HCT116 (cell line): ENCODE measurements at regions not wholly inside any gene's neighbourhood (a gene's known extent, or its start where the extent isn't known, plus 50 kb on each side); places are given as distances from the start of the nearest gene placed in this dataset.

Experiments used
- ATAC-seq: fragments of 200-7000 bp; cut with Tn5 transposase; 2 replicates; pipeline ENCODE4 v1.9.1; 2020; ENCODE audit warnings: mild to moderate bottlenecking, moderate library complexity
- BruUV-seq: library from RNA; stranded (reverse); fragments of 400-500 nt; replicated peaks from 2 replicates; lab custom pipeline; 2021; lab: Mats Ljungman, UMichigan
- CTCF ChIA-PET: fragments of 300-600 bp; sonication (Branson Sonifier 250); formaldehyde crosslinking; loops from one replicate; lab custom pipeline; 2021; ENCODE audit warnings: antibody characterized with exemption; lab: Charles Lee
- POLR2A ChIA-PET: fragments of 300-600, 350-600 bp; sonication (Branson Sonifier 250); formaldehyde crosslinking; loops from one replicate; lab custom pipeline; 2021; ENCODE audit warnings: antibody characterized with exemption; lab: Charles Lee
- RAD21 ChIA-PET, 2 experiments: fragments of 300-600 bp; sonication (Branson Sonifier 250); formaldehyde crosslinking; loops; one replicate each; lab custom pipeline; 2023; ENCODE audit warnings: low total read pairs in 2 of 2; ENCODE audit not compliant: uncharacterized antibody in 2 of 2, unreplicated experiment in 2 of 2, low non-redundant PET in 1 of 2; lab: Charles Lee
- DNase-seq: peaks from one replicate; pipeline ENCODE4 v3.0.0-alpha.2; 2010; ENCODE audit warnings: low read depth, low spot score
- H2AFZ ChIP-seq: fragments of 200-600 bp; shearing (Covaris generic), sonication (generic); 2 replicates; pipeline ENCODE4 v1.6.1; 2017; ENCODE audit warnings: low read depth, mixed run types, mixed read lengths, antibody characterized with exemption, low read length; ENCODE audit not compliant: poor library complexity, severe bottlenecking
- H3K27ac ChIP-seq: 2 replicates; pipeline ENCODE4 v1.5.1; 2012; ENCODE audit warnings: low read depth, low read length
- H3K27me3 ChIP-seq: fragments of 200-600 bp; sonication (generic); 2 replicates; pipeline ENCODE4 v1.6.1; 2016; ENCODE audit warnings: mixed run types, low read length, mixed read lengths; ENCODE audit not compliant: insufficient read depth
- H3K36me3 ChIP-seq, 2 experiments: fragments of 200-500 bp in 1 of 2; fragments of 200-600 bp in 1 of 2; sonication (Bioruptor generic) in 1 of 2; sonication (generic) in 1 of 2; 2 replicates each; pipeline versions ENCODE4 v1.5.1 to v1.6.1; 2014 to 2016; ENCODE audit warnings: low read length in 2 of 2, inconsistent platforms in 1 of 2, mixed read lengths in 1 of 2, mixed run types in 1 of 2; ENCODE audit not compliant: insufficient read depth in 2 of 2, control insufficient read depth in 1 of 2
- H3K4me1 ChIP-seq, 2 experiments: fragments of 200-600 bp in 1 of 2; sonication (generic) in 1 of 2; 2 replicates each; pipeline versions ENCODE4 v1.5.1 to v1.6.1; 2012 to 2017; ENCODE audit warnings: low read length in 2 of 2, inconsistent platforms in 1 of 2, mild to moderate bottlenecking in 1 of 2, mixed read lengths in 1 of 2, mixed run types in 1 of 2, moderate library complexity in 1 of 2; ENCODE audit not compliant: insufficient read depth in 2 of 2, control insufficient read depth in 1 of 2
- H3K4me2 ChIP-seq: fragments of 200-600 bp; sonication (generic); 2 replicates; pipeline ENCODE4 v1.6.1; 2017; ENCODE audit warnings: mixed run types, low read length, mixed read lengths
- H3K4me3 ChIP-seq, 2 experiments: fragments of 200-600 bp in 1 of 2; sonication (generic) in 1 of 2; replicated peaks in 1 of 2; 2 replicates each; pipeline ENCODE4 v1.5.1; 2011 to 2016; ENCODE audit warnings: low read length in 2 of 2, control low read depth in 1 of 2, low read depth in 1 of 2, mild to moderate bottlenecking in 1 of 2, mixed read lengths in 1 of 2, mixed run types in 1 of 2
- H3K79me2 ChIP-seq: fragments of 200-600 bp; sonication (generic); 2 replicates; pipeline ENCODE4 v1.6.1; 2017; ENCODE audit warnings: mild to moderate bottlenecking, mixed run types, low read length, moderate library complexity, mixed read lengths; ENCODE audit not compliant: insufficient read depth
- H3K9ac ChIP-seq: fragments of 200-600 bp; sonication (generic); 2 replicates; pipeline ENCODE4 v1.6.1; 2016; ENCODE audit warnings: low read length, mixed read lengths
- H3K9me2 ChIP-seq: fragments of 200-600 bp; sonication (generic), shearing (Covaris generic); 2 replicates; pipeline ENCODE4 v1.6.1; 2017; ENCODE audit warnings: mixed run types, mild to moderate bottlenecking, moderate library complexity; ENCODE audit not compliant: insufficient read depth
- H3K9me3 ChIP-seq, 2 experiments: fragments of 200-500 bp in 1 of 2; fragments of 200-600 bp in 1 of 2; sonication (Bioruptor generic) in 1 of 2; sonication (generic) in 1 of 2; 2 replicates each; pipeline ENCODE4 v1.6.1; 2014 to 2017; ENCODE audit warnings: low read length in 2 of 2, mixed read lengths in 2 of 2, inconsistent platforms in 1 of 2, low read depth in 1 of 2, mild to moderate bottlenecking in 1 of 2, mixed run types in 1 of 2, moderate library complexity in 1 of 2; ENCODE audit not compliant: control insufficient read depth in 1 of 2, insufficient read depth in 1 of 2
- H4K20me1 ChIP-seq: fragments of 200-600 bp; sonication (generic), shearing (Covaris generic); 2 replicates; pipeline ENCODE4 v1.6.1; 2017; ENCODE audit warnings: mixed run types, mild to moderate bottlenecking, moderate library complexity; ENCODE audit not compliant: insufficient read depth
- CBX3 ChIP-seq: IDR thresholded peaks from 2 replicates; pipeline ENCODE4 v1.6.1; 2012; ENCODE audit warnings: low read depth
- EZH2 ChIP-seq: fragments of 200-600 bp; sonication (generic); IDR thresholded peaks from 2 replicates; pipeline ENCODE4 v1.6.1; 2017; ENCODE audit warnings: antibody characterized with exemption, mixed run types
- EZH2phosphoT487 ChIP-seq: fragments of 200-600 bp; IDR thresholded peaks from 2 replicates; pipeline ENCODE4 v1.6.1; 2018; ENCODE audit warnings: antibody characterized with exemption, borderline replicate concordance
- FOSL1 ChIP-seq: IDR thresholded peaks from 2 replicates; pipeline ENCODE4 v1.6.1; 2012; ENCODE audit warnings: low read depth
- JUND ChIP-seq: IDR thresholded peaks from 2 replicates; pipeline ENCODE4 v1.6.1; 2012
- MAX ChIP-seq: IDR thresholded peaks from 2 replicates; pipeline ENCODE4 v1.6.1; 2012
- POLR2AphosphoS5 ChIP-seq: IDR thresholded peaks from 2 replicates; pipeline ENCODE4 v1.6.1; 2011; ENCODE audit warnings: mild to moderate bottlenecking, low read depth, low read length, moderate library complexity
- RAD21 ChIP-seq: IDR thresholded peaks from 2 replicates; pipeline ENCODE4 v1.6.1; 2012; ENCODE audit warnings: low read depth, mild to moderate bottlenecking
- REST ChIP-seq: IDR thresholded peaks from 2 replicates; pipeline ENCODE4 v1.6.1; 2012; ENCODE audit warnings: low read depth
- SIN3A ChIP-seq: IDR thresholded peaks from 2 replicates; pipeline ENCODE4 v1.6.1; 2012; ENCODE audit warnings: low read depth
- SP1 ChIP-seq: IDR thresholded peaks from 2 replicates; pipeline ENCODE4 v1.6.1; 2012; ENCODE audit warnings: low read depth
- SRF ChIP-seq: IDR thresholded peaks from 2 replicates; pipeline ENCODE4 v1.6.1; 2012; ENCODE audit warnings: low read depth
- YY1 ChIP-seq: IDR thresholded peaks from 2 replicates; pipeline ENCODE4 v1.6.1; 2011; ENCODE audit warnings: low read length, low read depth, moderate library complexity, mild to moderate bottlenecking; ENCODE audit not compliant: insufficient replicate concordance; ENCODE audit errors: extremely low read depth
- ZBTB33 ChIP-seq: IDR thresholded peaks from 2 replicates; pipeline ENCODE4 v1.6.1; 2011; ENCODE audit warnings: mild to moderate bottlenecking, low read length, moderate library complexity; ENCODE audit not compliant: insufficient replicate concordance; ENCODE audit errors: extremely low read depth
- ZFX ChIP-seq: fragments of 450-650 bp; IDR thresholded peaks from 2 replicates; pipeline ENCODE4 v1.6.1; 2017
- ZNF274 ChIP-seq: fragments of 200-500 bp; sonication (Bioruptor generic); IDR thresholded peaks from 2 replicates; pipeline ENCODE4 v1.6.1; 2014; ENCODE audit warnings: mild to moderate bottlenecking, low read depth, low read length, inconsistent platforms
- intact Hi-C: fragments of 100-400 bp; cut with micrococcal nuclease; formaldehyde crosslinking; loops from 2 replicates; pipeline ENCODE4 v1.10.0; 2022

GRCh38 chr11:116231543-116231942, 541.2 kb downstream of the BUD13 start:
- H3K27me3 ChIP-seq, result no peaks in the 10 kb centered on the region
- no TSS peak for BruUV-seq
- no peak overlapping the region for H3K4me3 ChIP-seq
- no peaks in the 10 kb centered on the region for H3K36me3 ChIP-seq
- H3K9me2 ChIP-seq, result no peaks in the 10 kb centered on the region
- H3K27ac ChIP-seq, result no peak overlapping the region
- TF ChIP-seq MAX (no peak), ZFX (no peak), JUND (no peak), POLR2AphosphoS5 (no peak), SRF (no peak), FOSL1 (no peak), SP1 (no peak), ZBTB33 (no peak), CBX3 (no peak), ZNF274 (no peak), SIN3A (no peak), REST (no peak), YY1 (no peak), EZH2phosphoT487 (no peak), RAD21 (no peak), EZH2 (no peak)
- no peaks in the 10 kb centered on the region for H3K9me3 ChIP-seq
- H3K4me1 ChIP-seq, result no peaks in the 10 kb centered on the region
- ChIA-PET CTCF (no interaction called here), POLR2A (no interaction called here), RAD21 (no interaction called here)
- DNase-seq (no peak), ATAC-seq (no peak)
- H3K79me2 ChIP-seq, result no peaks in the 10 kb centered on the region
- no peak overlapping the region for H2AFZ ChIP-seq
- no peaks in the 10 kb centered on the region for H4K20me1 ChIP-seq
- intact Hi-C loops, result no loop called here
- H3K9ac ChIP-seq, result no peak overlapping the region
- H3K4me2 ChIP-seq, result no peak overlapping the region
